Thyroid gland (tissue), 4 donors: ENCODE measurements at regions not wholly inside any gene's neighbourhood (a gene's known extent, or its start where the extent isn't known, plus 50 kb on each side); places are given as distances from the start of the nearest gene placed in this dataset.

Experiments
- DNase-seq, 2 donors: peaks; one replicate each; pipeline ENCODE4 v3.0.0-alpha.2; 2019
- H3K27ac ChIP-seq, 3 donors: fragments of 200-600 bp; sonication (generic); 1 replicate in 2 of 3; 2 replicates in 1 of 3; pipeline ENCODE4 v1.5.1; 2016 to 2019; ENCODE audit warnings: mild to moderate bottlenecking in 1 of 3, moderate library complexity in 1 of 3
- H3K27me3 ChIP-seq: fragments of 200-600 bp; sonication (generic); one replicate; pipeline ENCODE4 v1.5.1; 2019
- H3K36me3 ChIP-seq, 2 donors: fragments of 200-600 bp; sonication (generic); one replicate each; pipeline ENCODE4 v1.5.1; 2016 to 2019
- H3K4me1 ChIP-seq, 2 donors: fragments of 200-600 bp; sonication (generic); one replicate each; pipeline ENCODE4 v1.5.1; 2017 to 2019
- H3K4me3 ChIP-seq, 3 donors: fragments of 200-600 bp; sonication (generic); replicated peaks in 1 of 3; 1 replicate in 2 of 3; 2 replicates in 1 of 3; pipeline ENCODE4 v1.5.1; 2016; ENCODE audit warnings: mild to moderate bottlenecking in 1 of 3
- H3K9me3 ChIP-seq: fragments of 200-600 bp; sonication (generic); one replicate; pipeline ENCODE4 v1.5.1; 2017
- CTCF ChIP-seq, 6 experiments: fragments of 200-600 bp in 3 of 6; fragments of 450-650 bp in 3 of 6; sonication (generic) in 3 of 6; IDR thresholded peaks; one replicate each; pipeline ENCODE4 v1.5.1; 2016 to 2019; ENCODE audit warnings: antibody characterized with exemption in 6 of 6, mild to moderate bottlenecking in 2 of 6, inconsistent platforms in 1 of 6, moderate library complexity in 1 of 6
- POLR2A ChIP-seq, 2 donors: fragments of 450-650 bp; IDR thresholded peaks; one replicate each; pipeline ENCODE4 v1.6.1; 2017; ENCODE audit warnings: antibody characterized with exemption in 2 of 2, mild to moderate bottlenecking in 2 of 2, moderate library complexity in 1 of 2
- WGBS, 2 donors: methylation state at CpG; one replicate each; pipeline ENCODE4 v1.1.5; 2017; 5-methylcytosine and 5-hydroxymethylcytosine counted together
- intact Hi-C: fragments of 100-400 bp; cut with DNase I; formaldehyde crosslinking; loops from one replicate; pipeline ENCODE4 v1.15.1; 2023

GRCh38 chr18:66707473-66707872 lies 103.6 kb upstream of the CDH19 start:
- Histone ChIP-seq H3K27me3 (no peaks in the 10 kb centered on the region), H3K4me1 (no peaks in the 10 kb centered on the region), H3K36me3 (no peaks in the 10 kb centered on the region), H3K9me3 (no peaks in the 10 kb centered on the region), H3K27ac (no peak overlapping the region), H3K4me3 (no peak overlapping the region)
- 91 to 93% methylated on average over 5 of the region's 5 CpGs for WGBS, 2 donors
- intact Hi-C loops, result no loop called here
- TF ChIP-seq CTCF (IDR thresholded peaks at IDR 0.05) (no peak), POLR2A (IDR thresholded peaks at IDR 0.05) (no peak)
- DNase-seq, result no peak

GRCh38 chr18:66695281-66695680 lies 91.4 kb upstream of the CDH19 start:
- H3K27me3 ChIP-seq, result no peaks in the 10 kb centered on the region
- no peak overlapping the region for H3K4me3 ChIP-seq
- no peaks in the 10 kb centered on the region for H3K9me3 ChIP-seq
- intact Hi-C loops, result no loop called here
- H3K4me1 ChIP-seq, result no peaks in the 10 kb centered on the region
- no peaks in the 10 kb centered on the region for H3K36me3 ChIP-seq
- TF ChIP-seq POLR2A (IDR thresholded peaks at IDR 0.05) (no peak), CTCF (IDR thresholded peaks at IDR 0.05) (no peak)
- H3K27ac ChIP-seq, result no peak overlapping the region
- DNase-seq, result no peak

GRCh38 chr18:66694852-66695251 lies 91.0 kb upstream of the CDH19 start:
- TF ChIP-seq POLR2A (IDR thresholded peaks at IDR 0.05), result no peak
- no peak for TF ChIP-seq CTCF (IDR thresholded peaks at IDR 0.05)

GRCh38 chr18:66687635-66688034 lies 83.7 kb upstream of the CDH19 start:
- Histone ChIP-seq H3K9me3 (no peaks in the 10 kb centered on the region), H3K36me3 (no peaks in the 10 kb centered on the region), H3K27me3 (no peaks in the 10 kb centered on the region), H3K27ac (no peak overlapping the region), H3K4me3 (no peak overlapping the region), H3K4me1 (no peaks in the 10 kb centered on the region)
- WGBS, 2 donors, result 57 to 80% methylated on average over 5 of the region's 5 CpGs
- DNase-seq, result no peak
- TF ChIP-seq POLR2A (IDR thresholded peaks at IDR 0.05), result no peak
- intact Hi-C loops, result no loop called here

More at GRCh38 chr18:66694852-66695251, 91.0 kb upstream of the CDH19 start:
- H3K36me3 ChIP-seq, result no peaks in the 10 kb centered on the region
- no peak overlapping the region for H3K4me3 ChIP-seq
- no peaks in the 10 kb centered on the region for H3K27me3 ChIP-seq
- no peak overlapping the region for H3K27ac ChIP-seq
- no peak for DNase-seq
- intact Hi-C loops, result no loop called here
- no peaks in the 10 kb centered on the region for H3K9me3 ChIP-seq
- WGBS, 2 donors, result 75 to 81% methylated on average over 1 of the region's 1 CpG
- H3K4me1 ChIP-seq, result no peaks in the 10 kb centered on the region

GRCh38 chr18:66682855-66683322 lies 79.0 kb upstream of the CDH19 start:
- intact Hi-C loops, result no loop called here
- no peak overlapping the region for H3K27ac ChIP-seq
- H3K4me1 ChIP-seq, result no peaks in the 10 kb centered on the region
- H3K27me3 ChIP-seq, result no peaks in the 10 kb centered on the region
- no peaks in the 10 kb centered on the region for H3K9me3 ChIP-seq
- no peaks in the 10 kb centered on the region for H3K36me3 ChIP-seq
- TF ChIP-seq POLR2A (IDR thresholded peaks at IDR 0.05) (no peak), CTCF (IDR thresholded peaks at IDR 0.05) (no peak)
- WGBS, 2 donors, result 37 to 46% methylated on average over 5 of the region's 5 CpGs
- DNase-seq, result no peak
- no peak overlapping the region for H3K4me3 ChIP-seq

GRCh38 chr18:66676699-66677098 lies 72.8 kb upstream of the CDH19 start:
- no peak for DNase-seq
- 74 to 84% methylated on average over 4 of the region's 4 CpGs for WGBS, 2 donors
- Histone ChIP-seq H3K36me3 (no peaks in the 10 kb centered on the region), H3K27ac (no peak overlapping the region), H3K4me1 (no peaks in the 10 kb centered on the region), H3K27me3 (no peaks in the 10 kb centered on the region), H3K9me3 (no peaks in the 10 kb centered on the region), H3K4me3 (no peak overlapping the region)
- TF ChIP-seq POLR2A (IDR thresholded peaks at IDR 0.05) (no peak), CTCF (IDR thresholded peaks at IDR 0.05) (no peak)
- intact Hi-C loops, result no loop called here
